CD14-positive monocyte (primary cell): ENCODE measurements at regions not wholly inside any gene's neighbourhood (a gene's known extent, or its start where the extent isn't known, plus 50 kb on each side); places are given as distances from the start of the nearest gene placed in this dataset.

Experiments
- DNase-seq, 3 donors: peaks; one replicate each; pipeline ENCODE4 v3.0.0-alpha.2; 2011 to 2022
- H2AFZ ChIP-seq: 2 replicates; pipeline ENCODE4 v1.6.0; 2012; ENCODE audit warnings: mild to moderate bottlenecking, low read depth, low read length, inconsistent platforms; ENCODE audit not compliant: insufficient read depth, poor library complexity, severe bottlenecking
- H3K27ac ChIP-seq, 2 donors: 1 replicate in 1 of 2; 2 replicates in 1 of 2; pipeline ENCODE4 v1.5.1; 2012 to 2013; ENCODE audit warnings: low read length in 2 of 2, control low read depth in 1 of 2, inconsistent platforms in 1 of 2, low read depth in 1 of 2, mild to moderate bottlenecking in 1 of 2
- H3K27me3 ChIP-seq, 2 donors: one replicate each; pipeline versions ENCODE4 v1.6.0 to v1.6.1; 2011 to 2013; ENCODE audit warnings: low read length in 2 of 2; ENCODE audit not compliant: control insufficient read depth in 2 of 2, insufficient read depth in 2 of 2
- H3K36me3 ChIP-seq, 2 donors: replicated peaks in 1 of 2; 1 replicate in 1 of 2; 2 replicates in 1 of 2; pipeline versions ENCODE4 v1.5.1 to v1.6.1; 2012 to 2013; ENCODE audit warnings: low read length in 2 of 2, control low read depth in 1 of 2, inconsistent platforms in 1 of 2, mild to moderate bottlenecking in 1 of 2; ENCODE audit not compliant: insufficient read depth in 2 of 2, control insufficient read depth in 1 of 2
- H3K4me1 ChIP-seq, 2 donors: 1 replicate in 1 of 2; 2 replicates in 1 of 2; pipeline versions ENCODE4 v1.5.1 to v1.6.1; 2012 to 2013; ENCODE audit warnings: low read length in 2 of 2, control low read depth in 1 of 2, inconsistent platforms in 1 of 2, mild to moderate bottlenecking in 1 of 2, moderate library complexity in 1 of 2; ENCODE audit not compliant: insufficient read depth in 2 of 2, control insufficient read depth in 1 of 2
- H3K4me2 ChIP-seq: replicated peaks from 2 replicates; pipeline ENCODE3; 2012; ENCODE audit warnings: low read length, moderate library complexity, mild to moderate bottlenecking; ENCODE audit not compliant: poor library complexity, severe bottlenecking; ENCODE audit errors: extremely low read depth
- H3K4me3 ChIP-seq, 3 experiments: fragments of 200-600 bp in 1 of 3; sonication (generic) in 1 of 3; replicated peaks in 1 of 3; 1 replicate in 2 of 3; 2 replicates in 1 of 3; pipeline ENCODE4 v1.5.1; 2011 to 2013; ENCODE audit warnings: low read length in 3 of 3, mild to moderate bottlenecking in 3 of 3, control low read depth in 2 of 3, low read depth in 2 of 3, inconsistent platforms in 1 of 3, moderate library complexity in 1 of 3
- H3K79me2 ChIP-seq: 2 replicates; pipeline ENCODE4 v1.6.0; 2012; ENCODE audit warnings: mild to moderate bottlenecking, control low read depth, inconsistent platforms, low read length, moderate library complexity; ENCODE audit not compliant: insufficient read depth
- H3K9ac ChIP-seq: 2 replicates; pipeline ENCODE4 v1.6.0; 2017; ENCODE audit warnings: low read length, mild to moderate bottlenecking; ENCODE audit not compliant: insufficient read depth, poor library complexity, severe bottlenecking
- H3K9me3 ChIP-seq, 2 donors: replicated peaks in 1 of 2; 1 replicate in 1 of 2; 2 replicates in 1 of 2; pipeline versions ENCODE4 v1.5.1 to v1.6.1; 2012 to 2013; ENCODE audit warnings: low read length in 2 of 2, control low read depth in 1 of 2; ENCODE audit not compliant: control insufficient read depth in 1 of 2, insufficient read depth in 1 of 2
- H4K20me1 ChIP-seq: 2 replicates; pipeline ENCODE4 v1.6.0; 2012; ENCODE audit warnings: mild to moderate bottlenecking, low read length, control low read depth, moderate library complexity; ENCODE audit not compliant: insufficient read depth
- H3K27ac Mint-ChIP-seq, 7 donors: one replicate each; pipeline ENCODE4 v1.8.0; 2020; ENCODE audit warnings: mild to moderate bottlenecking in 7 of 7, mixed read lengths in 7 of 7, moderate library complexity in 6 of 7, inconsistent platforms in 2 of 7
- H3K27me3 Mint-ChIP-seq, 3 donors: one replicate each; pipeline ENCODE4 v1.8.0; 2021 to 2022; ENCODE audit warnings: low read depth in 3 of 3, mild to moderate bottlenecking in 3 of 3, mixed read lengths in 3 of 3, moderate library complexity in 3 of 3, inconsistent platforms in 1 of 3
- H3K36me3 Mint-ChIP-seq, 2 donors: one replicate each; pipeline ENCODE4 v1.8.0; 2020; ENCODE audit warnings: mixed read lengths in 2 of 2, inconsistent platforms in 1 of 2, mild to moderate bottlenecking in 1 of 2
- H3K4me1 Mint-ChIP-seq: one replicate; pipeline ENCODE4 v1.8.0; 2020; ENCODE audit warnings: mild to moderate bottlenecking, mixed read lengths
- H3K4me3 Mint-ChIP-seq, 2 donors: one replicate each; pipeline ENCODE4 v1.8.0; 2020; ENCODE audit warnings: mild to moderate bottlenecking in 2 of 2, mixed read lengths in 2 of 2, moderate library complexity in 1 of 2
- H3K9me3 Mint-ChIP-seq, 7 donors: one replicate each; pipeline ENCODE4 v1.8.0; 2020 to 2022; ENCODE audit warnings: mixed read lengths in 7 of 7, mild to moderate bottlenecking in 6 of 7, moderate library complexity in 6 of 7, inconsistent platforms in 2 of 7
- CTCF ChIP-seq: fragments of 200-600 bp; IDR thresholded peaks from one replicate; pipeline ENCODE4 v1.8.0; 2022; ENCODE audit warnings: antibody characterized with exemption, mild to moderate bottlenecking
- WGBS: methylation state at CpG from one replicate; pipeline ENCODE4 v1.1.5; 2013; ENCODE audit warnings: missing lambda C conversion rate; ENCODE audit not compliant: insufficient coverage; 5-methylcytosine and 5-hydroxymethylcytosine counted together
- intact Hi-C, 2 donors: fragments of 100-400 bp; cut with micrococcal nuclease; formaldehyde crosslinking; loops; one replicate each; pipeline versions ENCODE4 v1.15.0 to v1.15.1; 2023

- intact Hi-C loops, result no loop called here
- peaks cover 0 to 4% (median 0%) of the 10 kb centered on the region in 7 donors for H3K9me3 Mint-ChIP-seq
- no peak for DNase-seq
- H3K4me3 ChIP-seq, result no peak overlapping the region
- WGBS, result 100% methylated on average over 1 of the region's 6 CpGs
- no peak overlapping the region for H3K27ac Mint-ChIP-seq
- H3K4me3 Mint-ChIP-seq, result no peak overlapping the region
- peaks cover 3% of the 10 kb centered on the region for H3K4me1 Mint-ChIP-seq
- no peaks in the 10 kb centered on the region for H3K4me1 ChIP-seq
- H3K27me3 Mint-ChIP-seq, result peaks cover 5 to 21% (median 17%) of the 10 kb centered on the region in 3 donors
- H3K27me3 ChIP-seq, result peaks cover 2 to 11% of the 10 kb centered on the region in 2 donors
- H3K4me2 ChIP-seq, result no peak overlapping the region
- H3K9ac ChIP-seq, result no peak overlapping the region
- no peaks in the 10 kb centered on the region for H3K79me2 ChIP-seq
- H2AFZ ChIP-seq, result no peak overlapping the region
- H4K20me1 ChIP-seq, result no peaks in the 10 kb centered on the region
- no peaks in the 10 kb centered on the region for H3K36me3 Mint-ChIP-seq
- no peak overlapping the region for H3K27ac ChIP-seq
- H3K9me3 ChIP-seq, result no peaks in the 10 kb centered on the region
- no peaks in the 10 kb centered on the region for H3K36me3 ChIP-seq
- no peak for TF ChIP-seq CTCF
These were observed 142.2 kb downstream of the SP3 start for GRCh38 chr2:173822889-173823542.

DNA sequence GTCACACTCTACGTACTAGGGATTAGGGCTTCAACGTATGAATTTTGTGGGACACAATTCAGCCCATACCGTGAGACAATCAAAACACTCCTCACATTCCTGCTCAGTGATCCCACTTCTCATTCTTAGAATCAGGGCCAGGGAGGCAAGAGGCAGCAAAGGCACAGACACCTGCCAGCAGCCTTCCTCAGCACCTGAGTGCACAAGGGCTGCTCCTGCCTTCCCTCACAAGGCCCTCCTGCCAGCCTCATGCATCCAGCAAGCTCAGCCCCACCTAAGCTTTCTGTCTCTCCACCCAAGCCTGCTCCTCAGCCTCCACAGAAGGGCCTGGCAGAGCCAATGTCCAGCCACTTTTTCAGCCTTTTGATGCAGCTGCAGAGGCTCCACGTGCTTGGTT is 141.6 kb downstream of the SP3 start:
- WGBS, result 100% methylated on average over 3 of the region's 4 CpGs
- Histone ChIP-seq H3K27ac (no peak overlapping the region), H3K4me3 (no peak overlapping the region), H3K9ac (no peak overlapping the region), H3K79me2 (no peaks in the 10 kb centered on the region), H3K36me3 (no peaks in the 10 kb centered on the region), H3K4me2 (no peak overlapping the region), H4K20me1 (no peaks in the 10 kb centered on the region), H3K27me3 (peaks cover 2 to 11% of the 10 kb centered on the region in 2 donors), H3K4me1 (no peaks in the 10 kb centered on the region), H2AFZ (no peak overlapping the region), H3K9me3 (no peaks in the 10 kb centered on the region)
- Mint-ChIP-seq H3K4me3 (no peak overlapping the region), H3K36me3 (no peaks in the 10 kb centered on the region), H3K27ac (peak overlapping the region in 1 of 7 donors; percentile 10), H3K9me3 (peaks cover 0 to 4% (median 0%) of the 10 kb centered on the region in 7 donors), H3K27me3 (peaks cover 7 to 21% (median 17%) of the 10 kb centered on the region in 3 donors), H3K4me1 (peaks cover 3% of the 10 kb centered on the region)
- DNase-seq, result no peak
- no peak for TF ChIP-seq CTCF
- intact Hi-C loops, result no loop called here
